Natural killer cell (primary cell): ENCODE measurements at regions not wholly inside any gene's neighbourhood (a gene's known extent, or its start where the extent isn't known, plus 50 kb on each side); places are given as distances from the start of the nearest gene placed in this dataset.

ENCODE experiments used
- ATAC-seq, 3 donors: fragments of 150-1000 bp in 2 of 3; fragments of 200-7000 bp in 1 of 3; cut with Tn5 transposase; 1 replicate in 1 of 3; 2 replicates in 2 of 3; pipeline ENCODE4 v1.10.0; 2021; ENCODE audit warnings: mild to moderate bottlenecking in 2 of 3, moderate library complexity in 2 of 3
- DNase-seq, 2 donors: peaks; one replicate each; pipeline versions ENCODE4 v3.0.0 to v3.0.0-alpha.2; 2013 to 2021; ENCODE audit warnings: mixed read lengths in 1 of 2
- H3K27ac ChIP-seq: one replicate; pipeline ENCODE4 v1.5.1; 2013; ENCODE audit warnings: mild to moderate bottlenecking, low read length
- H3K27me3 ChIP-seq: one replicate; pipeline ENCODE4 v1.6.1; 2013; ENCODE audit warnings: low read length; ENCODE audit not compliant: control insufficient read depth, insufficient read depth
- H3K36me3 ChIP-seq: one replicate; pipeline ENCODE4 v1.6.1; 2013; ENCODE audit warnings: low read length; ENCODE audit not compliant: control insufficient read depth, insufficient read depth
- H3K4me1 ChIP-seq: one replicate; pipeline ENCODE4 v1.6.1; 2013; ENCODE audit warnings: low read length; ENCODE audit not compliant: control insufficient read depth, insufficient read depth
- H3K4me3 ChIP-seq: one replicate; pipeline ENCODE4 v1.5.1; 2013; ENCODE audit warnings: low read length
- H3K9me3 ChIP-seq: one replicate; pipeline ENCODE4 v1.6.1; 2013; ENCODE audit warnings: low read length; ENCODE audit not compliant: control insufficient read depth, insufficient read depth
- H3K27ac Mint-ChIP-seq, 2 donors: one replicate each; pipeline ENCODE4 v1.8.0; 2022; ENCODE audit warnings: mild to moderate bottlenecking in 2 of 2, mixed read lengths in 2 of 2, moderate library complexity in 1 of 2
- H3K27me3 Mint-ChIP-seq, 2 donors: one replicate each; pipeline ENCODE4 v1.8.0; 2022; ENCODE audit warnings: low read depth in 2 of 2, mixed read lengths in 2 of 2
- H3K36me3 Mint-ChIP-seq: one replicate; pipeline ENCODE4 v1.8.0; 2022; ENCODE audit warnings: mixed read lengths
- H3K4me1 Mint-ChIP-seq, 2 donors: one replicate each; pipeline ENCODE4 v1.8.0; 2022; ENCODE audit warnings: mixed read lengths in 2 of 2
- H3K4me3 Mint-ChIP-seq: one replicate; pipeline ENCODE4 v1.8.0; 2022; ENCODE audit warnings: mild to moderate bottlenecking, moderate library complexity, mixed read lengths
- H3K9me3 Mint-ChIP-seq, 2 donors: one replicate each; pipeline ENCODE4 v1.8.0; 2022; ENCODE audit warnings: mixed read lengths in 2 of 2
- CTCF ChIP-seq: fragments of 200-600 bp; IDR thresholded peaks from one replicate; pipeline ENCODE4 v1.8.0; 2022; ENCODE audit warnings: antibody characterized with exemption
- WGBS: methylation state at CpG from one replicate; pipeline ENCODE4 v1.1.7; 2013; ENCODE audit warnings: missing lambda C conversion rate; ENCODE audit not compliant: insufficient coverage; 5-methylcytosine and 5-hydroxymethylcytosine counted together
- intact Hi-C: fragments of 100-400 bp; cut with micrococcal nuclease; formaldehyde crosslinking; loops from one replicate; pipeline ENCODE4 v1.14.2; 2022

GRCh38 chr13:77475345-77476084 lies 60.0 kb upstream of the SCEL start:
- DNase-seq (no peak), ATAC-seq (no peak)
- peaks cover 6 to 8% of the 10 kb centered on the region in 2 donors for H3K4me1 Mint-ChIP-seq
- TF ChIP-seq CTCF = no peak
- no peaks in the 10 kb centered on the region for H3K27me3 ChIP-seq
- H3K4me3 ChIP-seq = no peak overlapping the region
- H3K27me3 Mint-ChIP-seq = peaks cover 0 to 5% of the 10 kb centered on the region in 2 donors
- no peaks in the 10 kb centered on the region for H3K4me1 ChIP-seq
- no peaks in the 10 kb centered on the region for H3K9me3 ChIP-seq
- no peaks in the 10 kb centered on the region for H3K36me3 Mint-ChIP-seq
- 98% methylated on average over 47 of the region's 47 CpGs for WGBS
- H3K4me3 Mint-ChIP-seq = no peak overlapping the region
- H3K36me3 ChIP-seq = no peaks in the 10 kb centered on the region
- H3K27ac Mint-ChIP-seq = no peak overlapping the region
- H3K9me3 Mint-ChIP-seq = no peaks in the 10 kb centered on the region
- intact Hi-C loops = loop anchor here (5.0 to 10.0 kb wide), 3 partner anchors 201 to 291 kb away; no protein-coding TSS in a partner anchor
- H3K27ac ChIP-seq = no peak overlapping the region

GRCh38 chr13:77470986-77471385 lies 64.5 kb upstream of the SCEL start:
- intact Hi-C loops = loop anchor here (10.0 kb wide), 2 partner anchors 196 to 286 kb away; no protein-coding TSS in a partner anchor
- Histone ChIP-seq H3K27me3 (no peaks in the 10 kb centered on the region), H3K36me3 (no peaks in the 10 kb centered on the region), H3K9me3 (no peaks in the 10 kb centered on the region), H3K4me3 (no peak overlapping the region), H3K27ac (no peak overlapping the region), H3K4me1 (no peaks in the 10 kb centered on the region)
- no peak for TF ChIP-seq CTCF
- no peaks in the 10 kb centered on the region for H3K36me3 Mint-ChIP-seq
- H3K4me1 Mint-ChIP-seq = no peaks in the 10 kb centered on the region
- H3K4me3 Mint-ChIP-seq = no peak overlapping the region
- no peak overlapping the region for H3K27ac Mint-ChIP-seq
- DNase-seq (no peak), ATAC-seq (no peak)
- WGBS = 100% methylated on average over 3 of the region's 3 CpGs
- H3K27me3 Mint-ChIP-seq = peaks cover 3 to 9% of the 10 kb centered on the region in 2 donors
- H3K9me3 Mint-ChIP-seq = no peaks in the 10 kb centered on the region

- H3K36me3 Mint-ChIP-seq = no peaks in the 10 kb centered on the region
- ATAC-seq = no peak
- peaks cover 3 to 19% of the 10 kb centered on the region in 2 donors for H3K27me3 Mint-ChIP-seq
- intact Hi-C loops = no loop called here
- H3K4me1 Mint-ChIP-seq = no peaks in the 10 kb centered on the region
- Histone ChIP-seq H3K4me3 (no peak overlapping the region), H3K9me3 (no peaks in the 10 kb centered on the region), H3K27ac (no peak overlapping the region), H3K4me1 (no peaks in the 10 kb centered on the region), H3K27me3 (no peaks in the 10 kb centered on the region), H3K36me3 (no peaks in the 10 kb centered on the region)
- no peaks in the 10 kb centered on the region for H3K9me3 Mint-ChIP-seq
- 84% methylated on average over 4 of the region's 4 CpGs for WGBS
- no peak overlapping the region for H3K4me3 Mint-ChIP-seq
- TF ChIP-seq CTCF = no peak
- DNase-seq = no peak
- H3K27ac Mint-ChIP-seq = no peak overlapping the region
Observed at GRCh38 chr13:77466753-77467422, 68.6 kb upstream of the SCEL start.
